GM12865 (cell line): ENCODE measurements at regions not wholly inside any gene's neighbourhood (a gene's known extent, or its start where the extent isn't known, plus 50 kb on each side); places are given as distances from the start of the nearest gene placed in this dataset.

Experiments
- DNase-seq: peaks from one replicate; pipeline ENCODE4 v3.0.0; 2010; ENCODE audit warnings: low read depth
- H3K4me3 ChIP-seq: 2 replicates; pipeline ENCODE4 v1.5.1; 2011; ENCODE audit warnings: mild to moderate bottlenecking, low read depth, low read length, control low read depth
- CTCF ChIP-seq: IDR thresholded peaks from 2 replicates; pipeline ENCODE4 v1.5.1; 2011; ENCODE audit warnings: low read length, control low read depth, low read depth, inconsistent platforms; ENCODE audit not compliant: insufficient read depth; ENCODE audit errors: missing control alignments

- DNase-seq: no peak
- no peak overlapping the region for H3K4me3 ChIP-seq
- no peak for TF ChIP-seq CTCF
These were observed 179.4 kb downstream of the RPS12 start for GRCh38 chr6:132993738-132994137.

- H3K4me3 ChIP-seq: no peak overlapping the region
- TF ChIP-seq CTCF: no peak
- no peak for DNase-seq
These were observed 180.6 kb downstream of the RPS12 start for GRCh38 chr6:132995009-132995408.

DNA sequence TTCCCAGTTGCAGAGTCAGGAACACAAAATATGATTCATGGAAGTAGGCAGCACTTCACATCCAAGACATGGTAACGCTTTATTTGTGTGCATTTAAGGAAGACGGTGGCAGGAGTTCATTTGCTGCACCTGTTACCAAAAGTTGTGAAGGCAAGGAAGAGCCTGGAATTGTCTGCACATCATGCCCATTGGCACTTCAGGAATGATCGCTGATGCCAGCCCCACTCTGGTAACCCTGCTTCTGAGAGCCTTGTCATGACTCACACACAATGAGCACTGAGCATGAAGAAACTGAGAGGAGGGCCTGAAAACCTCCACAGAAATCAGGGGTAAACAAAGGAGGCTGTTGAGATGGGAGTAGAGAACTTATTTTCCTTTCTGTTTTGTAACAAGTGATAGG, 181.1 kb downstream of the RPS12 start:
- H3K4me3 ChIP-seq: no peak overlapping the region
- no peak for DNase-seq
- no peak for TF ChIP-seq CTCF

- no peak for TF ChIP-seq CTCF
- DNase-seq: no peak
- H3K4me3 ChIP-seq: no peak overlapping the region
These were observed 184.0 kb downstream of the RPS12 start for GRCh38 chr6:132998418-132998817.

- TF ChIP-seq CTCF: no peak
- H3K4me3 ChIP-seq: no peak overlapping the region
- no peak for DNase-seq
These were observed 186.7 kb downstream of the RPS12 start for GRCh38 chr6:133001040-133001565.

DNA sequence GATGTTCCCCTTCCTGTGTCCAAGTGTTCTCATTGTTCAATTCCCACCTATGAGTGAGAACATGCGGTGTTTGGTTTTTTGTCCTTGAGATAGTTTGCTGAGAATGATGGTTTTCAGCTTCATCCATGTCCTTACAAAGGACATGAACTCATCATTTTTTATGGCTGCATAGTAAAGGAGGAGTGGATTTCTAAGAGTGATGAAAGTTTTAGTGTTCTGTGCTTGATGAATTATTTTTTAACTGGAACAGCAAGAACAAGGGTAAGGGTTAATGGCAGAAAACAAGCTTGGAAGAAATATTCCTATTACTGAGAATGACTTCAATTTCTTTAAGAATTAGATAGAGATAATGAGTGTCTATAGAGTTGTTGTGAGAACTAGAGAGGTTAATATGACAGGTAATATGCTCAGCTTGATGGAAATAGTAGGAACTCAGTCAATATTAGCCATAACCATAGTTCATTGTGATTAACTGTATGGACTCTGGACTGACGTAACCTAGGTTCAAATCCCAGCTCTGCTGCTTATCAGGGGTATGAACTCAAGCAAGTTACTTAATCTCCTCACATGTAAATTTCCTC, 190.0 kb downstream of the RPS12 start:
- DNase-seq: no peak
- TF ChIP-seq CTCF: no peak
- H3K4me3 ChIP-seq: no peak overlapping the region

GRCh38 chr6:133012774-133013173, 198.4 kb downstream of the RPS12 start:
- DNase-seq: no peak
- no peak overlapping the region for H3K4me3 ChIP-seq
- TF ChIP-seq CTCF: no peak
